C4-2B (cell line): ENCODE measurements at regions not wholly inside any gene's neighbourhood (a gene's known extent, or its start where the extent isn't known, plus 50 kb on each side); places are given as distances from the start of the nearest gene placed in this dataset.

ENCODE experiments used
- CTCF ChIP-seq: fragments of 450-650 bp; conservative IDR thresholded peaks from 2 replicates; pipeline ENCODE4 v1.5.1; 2017; ENCODE audit warnings: mild to moderate bottlenecking
- ZFX ChIP-seq: fragments of 450-650 bp; IDR thresholded peaks from 2 replicates; pipeline ENCODE4 v1.6.1; 2017

DNA sequence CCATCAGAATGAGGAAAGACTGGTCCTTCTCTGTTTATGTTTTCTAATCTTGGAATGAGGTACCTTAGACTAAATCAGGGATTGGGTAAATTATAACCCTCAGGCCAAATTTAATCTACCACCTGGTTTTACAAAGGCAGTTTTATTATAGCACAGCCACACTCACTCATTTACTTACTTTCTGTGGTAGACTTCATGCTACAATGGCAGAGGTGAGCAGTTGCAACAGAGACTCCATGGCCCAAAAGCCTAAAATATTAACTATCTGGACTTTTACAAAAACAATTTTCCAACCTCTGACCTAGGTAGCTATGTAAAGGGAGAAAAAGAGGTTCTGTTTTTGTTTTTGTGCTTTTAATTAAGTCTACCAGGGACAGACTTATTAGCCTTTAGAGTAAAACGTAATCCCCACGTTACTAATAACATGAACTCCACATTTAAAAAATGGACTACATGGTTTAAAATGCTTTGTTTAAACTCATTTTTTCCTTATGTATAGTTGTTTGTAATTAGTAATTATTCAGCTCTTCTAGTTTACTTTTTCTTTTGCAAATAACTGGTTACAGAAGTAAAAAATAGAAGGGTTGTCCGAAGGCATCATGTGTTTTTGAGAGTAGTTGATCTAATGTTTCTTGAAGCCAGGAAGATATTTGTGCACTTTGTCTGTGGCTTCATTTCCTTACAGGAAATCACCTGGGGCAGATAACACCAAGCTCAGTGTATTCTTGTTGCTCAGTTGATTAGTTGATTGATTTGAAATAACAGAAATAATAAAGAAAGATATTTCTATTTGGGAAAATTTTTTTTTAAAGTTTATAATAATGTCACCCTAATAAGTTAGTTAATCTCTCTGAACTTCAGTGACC lies 57.6 kb upstream of the ATP2B1 start:
- TF ChIP-seq CTCF: no peak
- TF ChIP-seq ZFX: no peak
